CD4-positive, alpha-beta T cell treated with Interleukin-15 for 4 hours (primary cell): ENCODE measurements at regions not wholly inside any gene's neighbourhood (a gene's known extent, or its start where the extent isn't known, plus 50 kb on each side); places are given as distances from the start of the nearest gene placed in this dataset.
"Not testable (repeated sequence)": the region's sequence is repeated elsewhere in the genome, so short reads cannot be mapped to it uniquely, and the experiment has no call there.

Source experiments
- DNase-seq: peaks from one replicate; pipeline ENCODE4 v3.0.0-alpha.2; 2020; ENCODE audit warnings: low spot score

- no peak for DNase-seq
Observed at GRCh38 chr6:167735084-167735950, 91.4 kb upstream of the AFDN start.

GRCh38 chr6:167735951-167736288, 90.8 kb upstream of the AFDN start:
- no peak for DNase-seq

DNA sequence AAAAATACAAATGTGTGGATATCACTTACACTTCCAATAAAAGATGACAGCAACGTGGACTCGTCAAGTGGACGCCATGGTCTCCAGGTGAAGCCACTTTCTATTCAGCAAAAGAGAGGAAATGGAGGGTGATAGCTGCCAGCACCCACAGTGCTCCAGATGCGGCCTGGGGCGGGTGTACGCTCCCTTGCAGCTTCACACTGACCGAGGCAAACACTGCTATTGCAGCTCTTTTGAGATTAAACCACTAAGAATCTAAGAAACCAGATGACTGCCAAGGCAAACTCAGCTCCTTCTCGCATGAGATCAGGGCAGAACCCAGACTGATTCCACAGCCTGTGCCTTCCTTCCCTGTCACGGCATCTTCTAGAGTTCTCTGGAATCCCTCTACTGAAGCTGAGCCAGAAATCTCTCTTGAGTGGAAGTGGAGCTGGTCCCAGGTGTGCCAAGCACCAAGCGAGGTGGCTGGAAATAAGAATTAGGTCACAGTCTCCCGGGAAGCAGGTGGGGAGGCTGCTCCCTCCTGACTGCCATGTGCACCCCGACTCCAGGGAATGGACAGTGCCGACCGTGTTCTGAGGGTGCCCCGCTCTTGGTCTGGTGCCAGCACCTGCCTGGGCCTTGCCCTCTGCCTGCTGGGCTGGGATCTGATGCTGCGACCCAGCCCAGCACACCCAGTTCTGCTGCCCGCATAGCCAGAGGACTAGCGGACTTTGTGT, 90.1 kb upstream of the AFDN start:
- DNase-seq: no peak

- DNase-seq: no peak
Observed at GRCh38 chr6:167737205-167737830, 89.4 kb upstream of the AFDN start.

GRCh38 chr6:167738386-167738785, 88.3 kb upstream of the AFDN start:
- no peak for DNase-seq

DNA sequence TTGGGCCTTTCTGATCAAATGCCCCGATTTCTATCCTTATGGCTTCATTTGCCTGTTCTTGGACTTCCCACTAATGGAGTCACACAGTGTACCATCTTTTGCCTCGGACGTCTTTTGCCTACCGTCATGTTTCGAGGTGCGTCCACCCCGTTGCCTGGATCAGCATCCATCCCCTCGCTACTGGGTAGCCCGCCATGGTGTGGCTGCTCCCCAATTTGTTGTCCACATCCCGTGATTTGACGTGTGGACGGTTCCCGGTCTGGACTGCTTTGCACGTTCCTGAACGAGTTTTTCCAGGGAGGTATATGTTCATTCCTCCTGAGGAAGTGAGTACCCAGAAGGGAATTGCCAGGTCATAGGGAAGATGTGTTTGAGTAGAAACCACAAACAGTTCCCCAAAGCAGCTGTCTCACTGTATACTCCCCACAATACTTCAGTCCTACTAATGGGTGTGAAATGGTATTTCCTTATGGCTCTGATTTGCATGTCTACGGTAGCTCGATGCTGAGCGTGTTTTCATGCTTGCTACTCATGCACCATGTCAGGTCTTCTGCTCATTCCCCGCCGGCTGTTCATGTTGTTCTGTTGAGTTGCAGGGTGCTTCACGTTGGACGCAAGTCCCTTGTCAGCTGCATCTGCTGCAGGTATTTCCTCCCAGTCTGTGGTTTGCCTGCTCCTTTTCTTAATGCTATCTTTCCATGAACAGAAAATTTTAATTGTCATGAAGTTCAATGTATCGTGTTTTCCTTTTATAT, 86.8 kb upstream of the AFDN start:
- DNase-seq: no peak

DNA sequence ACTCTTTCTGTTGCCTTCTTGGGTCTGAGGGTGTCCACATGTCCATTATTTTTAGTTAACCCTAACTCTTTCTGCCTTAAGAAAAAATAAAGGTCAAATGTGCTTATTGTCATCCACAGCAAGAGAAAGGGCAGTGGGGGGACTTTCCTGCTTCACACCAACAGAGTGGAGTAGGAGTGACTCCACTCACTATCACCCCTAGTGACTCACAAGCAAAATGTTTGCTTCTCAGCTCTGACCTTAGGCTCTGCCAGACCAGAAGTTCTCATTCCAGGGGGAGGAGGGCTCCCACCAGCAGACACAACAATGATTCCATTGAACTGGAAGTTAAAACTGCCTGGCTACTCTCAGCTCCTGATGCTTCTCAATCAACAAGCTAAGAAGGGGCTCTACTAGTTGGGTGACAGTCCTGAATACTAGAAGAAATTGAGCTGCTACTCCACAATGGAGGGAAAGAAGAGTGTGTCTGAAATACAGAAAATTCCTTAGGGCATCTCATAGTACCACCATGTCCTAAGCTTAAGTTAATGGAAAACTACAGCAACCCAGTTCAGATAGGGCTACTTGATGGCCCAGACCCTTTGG, 83.9 kb upstream of the AFDN start:
- no peak for DNase-seq

GRCh38 chr6:167744681-167745669, 81.7 kb upstream of the AFDN start:
- DNase-seq: no peak

- no peak for DNase-seq
Observed at GRCh38 chr6:167745670-167746389, 80.9 kb upstream of the AFDN start.

- DNase-seq: no peak
Observed at GRCh38 chr6:167746390-167746907, 80.3 kb upstream of the AFDN start.

DNA sequence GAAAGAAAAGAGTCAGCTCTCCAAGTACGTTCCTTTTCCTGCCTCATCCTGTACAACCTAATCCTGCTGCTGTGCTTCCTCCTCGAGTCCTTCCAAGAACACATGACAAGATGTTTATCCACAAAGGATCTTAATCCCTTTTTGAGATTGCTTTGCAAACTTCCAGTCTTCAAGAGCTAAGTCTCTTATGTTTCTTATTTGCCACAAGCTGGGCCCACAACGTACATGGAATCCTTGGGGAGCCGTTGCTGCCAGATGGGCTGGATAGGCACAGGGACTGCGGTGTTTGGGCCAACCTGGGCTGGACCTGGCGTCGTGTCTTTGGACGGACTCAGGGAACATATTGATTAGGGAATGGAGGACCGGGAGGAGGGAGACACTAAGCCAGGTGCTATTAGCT, 79.7 kb upstream of the AFDN start:
- no peak for DNase-seq

- no peak for DNase-seq
Observed at GRCh38 chr6:167747645-167748044, 79.1 kb upstream of the AFDN start.

GRCh38 chr6:167748046-167748445, 78.7 kb upstream of the AFDN start:
- DNase-seq: no peak

DNA sequence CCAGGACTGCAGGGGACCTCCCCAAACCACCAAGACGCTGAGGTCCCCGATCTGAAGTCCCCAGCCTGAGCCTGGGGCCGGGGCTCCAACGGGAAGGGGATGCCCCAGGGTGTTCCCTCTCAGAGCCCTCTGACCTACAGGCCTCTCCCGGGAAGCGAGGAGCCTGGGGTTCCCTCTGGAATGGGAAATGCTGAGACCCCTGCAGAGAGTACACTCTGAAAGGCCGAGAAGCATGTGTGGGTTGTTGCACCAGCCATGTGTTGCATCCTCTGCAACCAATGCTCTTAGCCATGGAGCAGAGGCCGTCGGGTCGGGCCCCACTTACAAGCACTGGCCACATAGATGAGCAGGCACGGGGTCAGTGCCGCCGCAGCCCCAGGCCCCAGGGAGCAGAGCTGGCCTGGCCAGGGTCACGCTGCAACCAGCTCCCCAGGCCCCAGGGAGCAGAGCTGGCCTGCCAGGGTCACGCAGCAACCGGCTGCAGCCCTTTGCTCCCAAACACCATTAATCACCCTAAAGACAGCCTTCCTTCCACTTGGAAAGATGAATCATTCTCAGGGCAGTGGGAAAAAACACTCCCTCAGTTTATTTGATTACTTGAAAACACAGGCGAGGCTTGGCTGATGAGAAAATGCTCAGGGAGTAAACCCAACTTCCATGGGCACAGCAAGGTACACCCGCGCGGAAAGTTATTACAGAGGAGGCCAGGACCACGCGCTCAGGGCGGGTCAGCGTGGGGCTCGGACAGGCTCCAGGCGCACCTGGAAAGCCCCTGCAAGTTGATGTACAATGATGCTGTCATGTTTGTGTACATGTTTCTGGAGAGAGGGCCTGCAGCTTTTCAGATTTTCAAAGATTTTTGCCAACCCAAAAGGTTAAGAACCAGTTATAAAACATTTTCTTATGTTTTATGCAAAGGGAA, 78.0 kb upstream of the AFDN start:
- DNase-seq: no peak

DNA sequence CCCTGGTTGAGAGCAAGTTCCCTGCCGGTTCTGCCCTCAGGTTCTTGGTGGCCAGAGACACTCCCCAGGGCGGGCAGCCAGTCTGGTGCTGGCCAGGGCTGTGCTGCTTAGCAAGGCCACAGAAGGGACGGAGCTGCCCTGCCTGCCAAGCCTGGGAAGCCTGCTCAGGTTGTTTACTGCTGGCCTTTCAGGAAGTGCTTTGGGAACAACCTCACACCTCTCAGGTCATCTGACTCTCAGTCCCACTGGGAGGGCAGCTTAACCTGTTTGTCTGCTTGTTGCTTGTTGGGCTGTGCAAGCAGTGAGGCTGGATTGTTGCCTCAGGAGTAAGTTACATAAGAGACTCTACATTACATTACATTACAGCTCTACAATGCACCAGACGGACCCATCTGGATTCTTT, 75.8 kb upstream of the AFDN start:
- DNase-seq: no peak

DNA sequence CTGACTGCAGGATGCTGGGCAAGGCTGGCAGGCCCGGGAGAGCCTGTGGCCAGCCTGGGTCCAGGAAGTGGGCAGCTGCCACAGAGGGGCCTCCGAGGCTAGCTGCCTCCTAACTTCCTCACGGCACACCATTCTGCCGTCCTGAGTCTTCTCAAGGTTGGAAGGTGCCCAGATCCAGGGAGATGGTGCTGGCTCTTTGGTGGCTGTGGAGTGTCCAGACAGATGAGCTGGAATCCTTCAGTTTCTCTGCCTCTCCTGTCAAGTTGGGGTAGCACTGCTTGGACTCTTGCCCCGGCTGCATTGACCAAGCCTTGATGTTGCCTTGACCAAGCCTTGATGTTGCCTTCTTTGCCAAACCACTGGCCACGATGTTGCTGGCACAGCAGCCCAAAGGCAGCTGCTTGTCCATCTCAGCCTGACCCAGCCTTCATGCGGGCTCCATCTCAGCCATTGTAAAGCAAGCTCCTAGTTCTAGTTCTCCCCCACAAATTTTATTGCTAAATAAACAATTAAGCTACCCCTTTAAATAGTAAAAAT, 75.1 kb upstream of the AFDN start:
- DNase-seq: no peak

DNA sequence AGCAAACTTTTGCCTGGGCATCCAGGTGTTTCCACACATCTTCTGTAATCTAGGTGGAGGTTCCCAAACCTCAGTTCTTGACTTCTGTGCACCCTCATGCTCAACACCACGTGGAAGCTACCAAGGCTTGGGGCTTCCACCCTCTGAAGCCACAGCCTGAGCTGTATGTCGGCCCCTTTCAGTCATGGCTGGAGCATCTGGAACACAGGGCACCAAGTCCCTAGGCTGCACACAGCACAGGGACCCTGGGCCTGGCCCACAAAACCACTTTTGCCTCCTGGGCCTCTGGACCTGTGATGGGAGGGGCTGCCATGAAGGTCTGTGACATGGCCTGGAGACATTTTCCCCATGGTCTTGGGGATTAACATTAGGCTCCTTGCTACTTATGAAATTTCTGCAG, 73.4 kb upstream of the AFDN start:
- not testable (repeated sequence) for DNase-seq

- DNase-seq: no peak
Observed at GRCh38 chr6:167754691-167755090, 72.0 kb upstream of the AFDN start.
